HG03460 (cell line): ENCODE measurements at regions not wholly inside any gene's neighbourhood (a gene's known extent, or its start where the extent isn't known, plus 50 kb on each side); places are given as distances from the start of the nearest gene placed in this dataset.

Experiments used
- ATAC-seq: cut with Tn5 transposase; IDR thresholded peaks from one replicate; pipeline ENCODE4 v1.9.1; 2021; ENCODE audit not compliant: unreplicated experiment

- no peak for ATAC-seq
Measured at GRCh38 chr4:124483048-124483906, 229.3 kb downstream of the ANKRD50 start.

- no peak for ATAC-seq
Measured at GRCh38 chr4:124484008-124484407, 228.5 kb downstream of the ANKRD50 start.

GRCh38 chr4:124484940-124485339 is 227.6 kb downstream of the ANKRD50 start:
- no peak for ATAC-seq

GRCh38 chr4:124486423-124486822 is 226.1 kb downstream of the ANKRD50 start:
- no peak for ATAC-seq

GRCh38 chr4:124487651-124488050 is 224.9 kb downstream of the ANKRD50 start:
- ATAC-seq: no peak

- no peak for ATAC-seq
Measured at GRCh38 chr4:124491361-124492145, 221.0 kb downstream of the ANKRD50 start.

GRCh38 chr4:124499261-124499660 is 213.3 kb downstream of the ANKRD50 start:
- no peak for ATAC-seq

GRCh38 chr4:124501576-124501975 is 211.0 kb downstream of the ANKRD50 start:
- ATAC-seq: no peak

- no peak for ATAC-seq
Measured at GRCh38 chr4:124504431-124504830, 208.1 kb downstream of the ANKRD50 start.

GRCh38 chr4:124505211-124505610 is 207.3 kb downstream of the ANKRD50 start:
- no peak for ATAC-seq

GRCh38 chr4:124509151-124509550 is 203.4 kb downstream of the ANKRD50 start:
- no peak for ATAC-seq

GRCh38 chr4:124514588-124514987 is 197.9 kb downstream of the ANKRD50 start:
- no peak for ATAC-seq

GRCh38 chr4:124515591-124515990 is 196.9 kb downstream of the ANKRD50 start:
- no peak for ATAC-seq

GRCh38 chr4:124519196-124519595 is 193.3 kb downstream of the ANKRD50 start:
- ATAC-seq: no peak

- no peak for ATAC-seq
Measured at GRCh38 chr4:124523816-124524215, 188.7 kb downstream of the ANKRD50 start.

- ATAC-seq: no peak
Measured at GRCh38 chr4:124525524-124525923, 187.0 kb downstream of the ANKRD50 start.

GRCh38 chr4:124526331-124526730 is 186.2 kb downstream of the ANKRD50 start:
- ATAC-seq: no peak

GRCh38 chr4:124526769-124527168 is 185.8 kb downstream of the ANKRD50 start:
- ATAC-seq: no peak

GRCh38 chr4:124527364-124527763 is 185.2 kb downstream of the ANKRD50 start:
- ATAC-seq: no peak

GRCh38 chr4:124529131-124529530 is 183.4 kb downstream of the ANKRD50 start:
- no peak for ATAC-seq

- ATAC-seq: no peak
Measured at GRCh38 chr4:124530464-124531077, 182.0 kb downstream of the ANKRD50 start.

- ATAC-seq: no peak
Measured at GRCh38 chr4:124534131-124534530, 178.4 kb downstream of the ANKRD50 start.
